Left ventricle myocardium inferior (tissue), 1 donor: ENCODE measurements at regions not wholly inside any gene's neighbourhood (a gene's known extent, or its start where the extent isn't known, plus 50 kb on each side); places are given as distances from the start of the nearest gene placed in this dataset.

Source experiments
- DNase-seq: peaks from one replicate; pipeline ENCODE4 v3.0.0-alpha.2; 2020
- H3K27ac ChIP-seq: fragments of 200-600 bp; replicated peaks from 2 replicates; pipeline ENCODE4 v1.8.0; 2021
- H3K27me3 ChIP-seq: fragments of 200-600 bp; 2 replicates; pipeline ENCODE4 v1.8.0; 2021; ENCODE audit warnings: low read depth
- H3K36me3 ChIP-seq: fragments of 200-600 bp; 2 replicates; pipeline ENCODE4 v1.8.0; 2021
- H3K4me1 ChIP-seq: fragments of 200-600 bp; 2 replicates; pipeline ENCODE4 v1.8.0; 2021
- H3K4me3 ChIP-seq: fragments of 200-600 bp; 2 replicates; pipeline ENCODE4 v1.8.0; 2021; ENCODE audit warnings: mild to moderate bottlenecking, moderate library complexity
- H3K9me3 ChIP-seq: fragments of 200-600 bp; replicated peaks from 2 replicates; pipeline ENCODE4 v1.8.0; 2021
- CTCF ChIP-seq: fragments of 200-600 bp; IDR thresholded peaks from 2 replicates; pipeline ENCODE4 v1.8.0; 2021; ENCODE audit warnings: antibody characterized with exemption, mild to moderate bottlenecking, borderline replicate concordance
- intact Hi-C: fragments of 100-400 bp; cut with micrococcal nuclease; formaldehyde crosslinking; loops from one replicate; pipeline ENCODE4 v1.11.0; 2022
- donor health status: DM: no; HTN: yes; CAD: no; lungs with severe emphysema.

GRCh38 chr4:20341134-20341738 is 89.5 kb downstream of the SLIT2 start:
- H3K27me3 ChIP-seq = no peaks in the 10 kb centered on the region
- no peaks in the 10 kb centered on the region for H3K36me3 ChIP-seq
- H3K4me3 ChIP-seq = no peak overlapping the region
- no peak overlapping the region for H3K27ac ChIP-seq
- no peak for TF ChIP-seq CTCF
- no peaks in the 10 kb centered on the region for H3K4me1 ChIP-seq
- no peaks in the 10 kb centered on the region for H3K9me3 ChIP-seq
- intact Hi-C loops = no loop called here
- no peak for DNase-seq

- no peaks in the 10 kb centered on the region for H3K9me3 ChIP-seq
- no peak for TF ChIP-seq CTCF
- no peaks in the 10 kb centered on the region for H3K36me3 ChIP-seq
- intact Hi-C loops = no loop called here
- DNase-seq = no peak
- no peak overlapping the region for H3K27ac ChIP-seq
- H3K4me3 ChIP-seq = no peak overlapping the region
- H3K4me1 ChIP-seq = no peaks in the 10 kb centered on the region
- no peaks in the 10 kb centered on the region for H3K27me3 ChIP-seq
These were observed 95.8 kb downstream of the SLIT2 start for GRCh38 chr4:20347531-20347930.

- Histone ChIP-seq H3K4me3 (no peak overlapping the region), H3K36me3 (no peaks in the 10 kb centered on the region), H3K9me3 (no peaks in the 10 kb centered on the region), H3K4me1 (no peaks in the 10 kb centered on the region), H3K27me3 (no peaks in the 10 kb centered on the region), H3K27ac (no peak overlapping the region)
- no peak for DNase-seq
- intact Hi-C loops = no loop called here
- TF ChIP-seq CTCF = no peak
These were observed 96.7 kb downstream of the SLIT2 start for GRCh38 chr4:20348411-20348810.

GRCh38 chr4:20351360-20352162 is 99.9 kb downstream of the SLIT2 start:
- Histone ChIP-seq H3K27me3 (no peaks in the 10 kb centered on the region), H3K36me3 (no peaks in the 10 kb centered on the region), H3K4me1 (no peaks in the 10 kb centered on the region), H3K9me3 (no peaks in the 10 kb centered on the region), H3K4me3 (no peak overlapping the region), H3K27ac (no peak overlapping the region)
- TF ChIP-seq CTCF = no peak
- no peak for DNase-seq
- intact Hi-C loops = no loop called here

GRCh38 chr4:20352163-20352431 is 100.4 kb downstream of the SLIT2 start:
- TF ChIP-seq CTCF = no peak
- intact Hi-C loops = no loop called here
- Histone ChIP-seq H3K4me1 (no peaks in the 10 kb centered on the region), H3K36me3 (no peaks in the 10 kb centered on the region), H3K27me3 (no peaks in the 10 kb centered on the region), H3K9me3 (no peaks in the 10 kb centered on the region), H3K27ac (no peak overlapping the region), H3K4me3 (no peak overlapping the region)
- no peak for DNase-seq
